LNCAP (cell line): ENCODE measurements at regions not wholly inside any gene's neighbourhood (a gene's known extent, or its start where the extent isn't known, plus 50 kb on each side); places are given as distances from the start of the nearest gene placed in this dataset.

Source experiments
- CTCF ChIP-seq: fragments of 450-650 bp; IDR thresholded peaks from 2 replicates; pipeline ENCODE4 v1.5.1; 2017; ENCODE audit warnings: mild to moderate bottlenecking

- TF ChIP-seq CTCF, result no peak
These were observed 923.3 kb downstream of the AACS start for GRCh38 chr12:125988545-125988944.

GRCh38 chr12:125989696-125990095 is 924.5 kb downstream of the AACS start:
- TF ChIP-seq CTCF, result no peak

GRCh38 chr12:125996443-125996842 is 931.2 kb downstream of the AACS start:
- no peak for TF ChIP-seq CTCF

GRCh38 chr12:125999628-126000027 is 934.4 kb downstream of the AACS start:
- no peak for TF ChIP-seq CTCF

GRCh38 chr12:126019385-126019784 is 954.1 kb downstream of the AACS start:
- no peak for TF ChIP-seq CTCF

- no peak for TF ChIP-seq CTCF
These were observed 956.4 kb downstream of the AACS start for GRCh38 chr12:126021675-126022074.

- TF ChIP-seq CTCF, result no peak
These were observed 962.6 kb downstream of the AACS start for GRCh38 chr12:126027825-126028224.

GRCh38 chr12:126030573-126030972 is 965.3 kb downstream of the AACS start:
- TF ChIP-seq CTCF, result no peak
